Lung (tissue), 11 donors: ENCODE measurements at regions not wholly inside any gene's neighbourhood (a gene's known extent, or its start where the extent isn't known, plus 50 kb on each side); places are given as distances from the start of the nearest gene placed in this dataset.

Source experiments
- ATAC-seq: fragments of 200-7000 bp; cut with Tn5 transposase; one replicate; pipeline ENCODE4 v1.9.1; 2020; ENCODE audit warnings: moderate number of reproducible peaks; ENCODE audit not compliant: insufficient read depth, low FRiP score
- DNase-seq, 3 donors: peaks; one replicate each; pipeline ENCODE4 v3.0.0-alpha.2; 2013 to 2017
- H3K27ac ChIP-seq, 2 donors: one replicate each; pipeline ENCODE4 v1.5.1; 2013; ENCODE audit warnings: mild to moderate bottlenecking in 2 of 2, moderate library complexity in 2 of 2, control low read depth in 1 of 2, inconsistent platforms in 1 of 2, low read depth in 1 of 2, low read length in 1 of 2
- H3K27me3 ChIP-seq, 3 donors: one replicate each; pipeline ENCODE4 v1.5.1; 2013; ENCODE audit warnings: low read length in 2 of 3; ENCODE audit not compliant: control insufficient read depth in 3 of 3, insufficient read depth in 3 of 3
- H3K36me3 ChIP-seq, 4 donors: one replicate each; pipeline ENCODE4 v1.5.1; 2013; ENCODE audit warnings: low read length in 4 of 4, mild to moderate bottlenecking in 1 of 4, moderate library complexity in 1 of 4; ENCODE audit not compliant: control insufficient read depth in 4 of 4, insufficient read depth in 4 of 4
- H3K4me1 ChIP-seq, 5 donors: one replicate each; pipeline ENCODE4 v1.5.1; 2013; ENCODE audit warnings: low read length in 5 of 5, mild to moderate bottlenecking in 2 of 5, moderate library complexity in 1 of 5; ENCODE audit not compliant: control insufficient read depth in 5 of 5, insufficient read depth in 5 of 5
- H3K4me3 ChIP-seq: one replicate; pipeline ENCODE4 v1.5.1; 2013; ENCODE audit warnings: mild to moderate bottlenecking, control low read depth, moderate library complexity
- H3K9ac ChIP-seq, 2 donors: one replicate each; pipeline ENCODE4 v1.5.1; 2013; ENCODE audit warnings: low read length in 2 of 2, control low read depth in 1 of 2; ENCODE audit not compliant: insufficient read depth in 1 of 2
- H3K9me3 ChIP-seq, 4 donors: one replicate each; pipeline ENCODE4 v1.5.1; 2013; ENCODE audit warnings: low read length in 3 of 4, mild to moderate bottlenecking in 1 of 4, moderate library complexity in 1 of 4; ENCODE audit not compliant: control insufficient read depth in 4 of 4, insufficient read depth in 3 of 4
- CTCF ChIP-seq: IDR thresholded peaks from 2 replicates; pipeline ENCODE4 v1.5.1; 2012; ENCODE audit warnings: mild to moderate bottlenecking; ENCODE audit errors: control extremely low read depth, extremely low read depth
- WGBS, 2 donors: extraction: QIAGEN DNeasy Blood & Tissue Kit; methylation state at CpG; one replicate each; pipeline ENCODE4 v1.1.7; 2013; 5-methylcytosine and 5-hydroxymethylcytosine counted together
- donor health status: control.
- donor health status: control.
- donor health status: Bipolar disorder and iron deficiency.
- donor health status: healthy.
- donor health status: DM: yes; HTN: yes; CAD: no.

DNA sequence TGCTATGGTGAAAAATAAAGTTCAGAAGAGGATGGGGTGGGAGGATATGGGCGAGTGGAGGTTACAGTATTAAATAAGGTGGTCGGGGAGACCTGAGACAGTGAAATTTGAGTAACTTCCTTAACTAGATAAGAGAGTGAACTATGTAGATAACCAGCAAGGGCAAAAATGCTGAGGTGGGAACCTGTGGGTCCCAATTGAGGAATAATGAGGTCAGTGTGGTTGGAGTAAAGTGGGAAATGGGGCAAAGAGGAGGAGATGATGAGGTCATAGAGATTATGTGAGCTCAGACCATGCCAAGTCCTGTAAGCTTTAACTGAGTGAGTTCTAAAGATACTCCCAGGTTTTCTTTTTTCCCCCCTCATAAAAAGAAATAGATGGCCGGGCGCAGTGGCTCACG is 614.6 kb upstream of the PLXNA2 start:
- ATAC-seq = no peak
- DNase-seq = no peak
- Histone ChIP-seq H3K4me1 (no peaks in the 10 kb centered on the region), H3K27me3 (no peaks in the 10 kb centered on the region), H3K27ac (no peak overlapping the region), H3K36me3 (no peaks in the 10 kb centered on the region), H3K9ac (no peak overlapping the region), H3K4me3 (no peak overlapping the region), H3K9me3 (no peaks in the 10 kb centered on the region)
- TF ChIP-seq CTCF = no peak
- 78 to 85% methylated on average over 5 of the region's 5 CpGs for WGBS, 2 donors

- Histone ChIP-seq H3K36me3 (no peaks in the 10 kb centered on the region), H3K9me3 (no peaks in the 10 kb centered on the region), H3K4me3 (no peak overlapping the region), H3K27ac (no peak overlapping the region), H3K4me1 (no peaks in the 10 kb centered on the region), H3K9ac (no peak overlapping the region), H3K27me3 (no peaks in the 10 kb centered on the region)
- no peak for DNase-seq
- no peak for TF ChIP-seq CTCF
- 56% methylated on average over 1 of the region's 1 CpG for WGBS, 2 donors
- no peak for ATAC-seq
Measured at GRCh38 chr1:208864366-208864965, 620.3 kb upstream of the PLXNA2 start.

DNA sequence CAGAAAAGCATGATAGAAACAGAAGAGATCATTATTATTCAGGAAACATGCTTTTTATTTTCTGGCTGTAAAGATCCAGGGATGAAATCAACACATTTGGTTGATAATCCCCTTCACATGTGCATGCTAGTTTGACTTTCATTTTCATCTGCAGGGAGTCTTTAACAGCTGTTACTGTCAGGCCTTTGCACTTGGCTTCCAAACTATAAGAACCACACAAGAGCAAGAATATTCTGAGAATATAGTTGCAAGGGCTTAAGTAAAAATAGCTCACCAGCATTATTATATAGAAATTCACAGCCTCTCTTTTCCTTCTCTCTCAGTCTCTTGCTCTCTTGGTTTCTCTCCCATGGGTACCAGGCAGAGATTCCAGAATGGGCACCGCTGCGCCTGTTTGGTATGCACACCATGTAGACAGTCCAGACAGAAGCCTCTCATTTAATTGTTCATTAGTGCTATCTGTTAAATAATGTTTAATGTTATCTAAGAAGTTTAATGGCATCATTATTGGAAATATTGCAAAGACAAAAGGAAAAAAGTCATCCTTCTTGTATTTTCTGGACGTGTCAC is 622.3 kb upstream of the PLXNA2 start:
- Histone ChIP-seq H3K9ac (no peak overlapping the region), H3K27me3 (no peaks in the 10 kb centered on the region), H3K27ac (no peak overlapping the region), H3K4me3 (no peak overlapping the region), H3K9me3 (no peaks in the 10 kb centered on the region), H3K4me1 (no peaks in the 10 kb centered on the region), H3K36me3 (no peaks in the 10 kb centered on the region)
- no peak for TF ChIP-seq CTCF
- DNase-seq (no peak), ATAC-seq (no peak)
- 90% methylated on average over 3 of the region's 3 CpGs for WGBS, 2 donors

DNA sequence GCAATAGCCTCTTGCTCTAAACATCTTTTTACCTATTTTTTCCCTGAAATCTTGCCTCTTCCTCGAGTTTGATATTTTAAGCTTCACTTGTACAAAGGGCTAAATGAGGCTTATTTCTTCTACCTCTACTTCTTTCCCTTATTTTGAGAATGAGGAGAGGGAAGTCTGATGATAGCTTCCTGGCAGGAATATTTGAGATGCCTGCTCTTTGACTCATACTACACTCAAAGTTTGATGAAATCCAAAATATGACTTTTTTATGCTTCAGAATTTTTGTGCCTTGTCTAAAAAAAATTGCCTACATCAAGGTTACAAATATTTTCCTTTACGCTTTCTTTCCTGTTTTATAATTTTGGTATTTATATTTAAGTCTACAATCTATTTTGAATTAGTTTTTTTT is 624.4 kb upstream of the PLXNA2 start:
- ATAC-seq (no peak), DNase-seq (no peak)
- Histone ChIP-seq H3K36me3 (no peaks in the 10 kb centered on the region), H3K27ac (no peak overlapping the region), H3K9ac (no peak overlapping the region), H3K4me1 (no peaks in the 10 kb centered on the region), H3K4me3 (no peak overlapping the region), H3K9me3 (no peaks in the 10 kb centered on the region), H3K27me3 (no peaks in the 10 kb centered on the region)
- no peak for TF ChIP-seq CTCF
- WGBS, 2 donors = 39 to 52% methylated on average over 2 of the region's 2 CpGs
